ENCODE measurements at regions not wholly inside any gene's neighbourhood (a gene's known extent, or its start where the extent isn't known, plus 50 kb on each side); places are given as distances from the start of the nearest gene placed in this dataset.

DNA sequence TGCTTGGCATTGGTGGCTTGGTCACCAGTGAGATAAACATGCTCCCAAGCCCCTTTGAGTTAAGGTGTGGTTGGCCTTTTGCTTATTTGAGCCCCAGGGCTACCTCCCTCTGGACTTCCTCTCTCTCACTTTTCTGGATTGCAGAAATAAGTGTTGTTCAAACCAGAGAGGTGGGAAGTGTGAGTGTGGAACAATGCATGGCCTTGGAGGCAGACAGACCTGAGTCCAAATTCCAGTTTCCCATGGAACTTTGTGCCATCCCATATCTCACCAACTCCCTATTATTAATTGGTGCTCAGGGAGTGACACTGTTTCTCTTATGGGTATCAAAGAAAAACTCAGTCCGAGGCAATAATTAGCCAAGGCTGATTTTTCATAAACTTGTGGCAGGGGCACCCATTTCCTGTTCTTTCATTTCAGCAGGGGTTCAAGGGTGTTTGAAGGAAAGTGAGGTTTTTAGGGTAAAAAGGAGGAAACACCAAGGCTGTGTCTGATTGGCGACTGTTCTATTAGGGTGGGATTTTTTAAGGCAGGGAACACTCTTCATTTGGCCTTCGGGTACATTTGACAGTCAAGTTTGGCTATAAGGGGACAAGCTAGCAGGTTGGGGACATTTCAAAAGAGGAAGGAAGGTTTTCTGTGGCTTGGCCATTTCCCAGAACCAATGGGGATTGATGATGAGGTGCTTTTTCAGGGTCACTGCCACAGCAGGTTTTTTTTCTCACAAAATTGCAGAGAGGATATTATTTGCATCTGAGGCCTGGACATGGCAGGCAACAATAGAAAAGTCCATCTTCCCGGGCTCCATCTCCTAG lies 148.8 kb upstream of the NPY start:
- TF ChIP-seq CTCF (IDR thresholded peaks at IDR 0.05 in 2 of 3, conservative IDR thresholded peaks at IDR 0.05 in 1 of 3; ENCODE audit: borderline replicate concordance in 1 of 3, insufficient read depth in 1 of 3, low read depth in 2 of 3, low read length in 2 of 3) = no peak
- no peak for TF ChIP-seq EGR1 (IDR thresholded peaks at IDR 0.05; ENCODE audit: low read depth)
- no peak for TF ChIP-seq YY1 (IDR thresholded peaks at IDR 0.05; ENCODE audit: extremely low read depth, insufficient replicate concordance, low read depth, low read length)
- TF ChIP-seq POLR2A (IDR thresholded peaks at IDR 0.05; ENCODE audit: borderline replicate concordance, extremely low read depth, insufficient read depth, insufficient read length) = no peak
- no peak for TF ChIP-seq ELF1 (IDR thresholded peaks at IDR 0.05; ENCODE audit: borderline replicate concordance, low read depth)
- no peak for TF ChIP-seq ATF3 (IDR thresholded peaks at IDR 0.05)
- no peak for TF ChIP-seq MAX (IDR thresholded peaks at IDR 0.05)
- no peak for TF ChIP-seq FOSL1 (IDR thresholded peaks at IDR 0.05; ENCODE audit: low read depth)
- TF ChIP-seq, protein P1, sequence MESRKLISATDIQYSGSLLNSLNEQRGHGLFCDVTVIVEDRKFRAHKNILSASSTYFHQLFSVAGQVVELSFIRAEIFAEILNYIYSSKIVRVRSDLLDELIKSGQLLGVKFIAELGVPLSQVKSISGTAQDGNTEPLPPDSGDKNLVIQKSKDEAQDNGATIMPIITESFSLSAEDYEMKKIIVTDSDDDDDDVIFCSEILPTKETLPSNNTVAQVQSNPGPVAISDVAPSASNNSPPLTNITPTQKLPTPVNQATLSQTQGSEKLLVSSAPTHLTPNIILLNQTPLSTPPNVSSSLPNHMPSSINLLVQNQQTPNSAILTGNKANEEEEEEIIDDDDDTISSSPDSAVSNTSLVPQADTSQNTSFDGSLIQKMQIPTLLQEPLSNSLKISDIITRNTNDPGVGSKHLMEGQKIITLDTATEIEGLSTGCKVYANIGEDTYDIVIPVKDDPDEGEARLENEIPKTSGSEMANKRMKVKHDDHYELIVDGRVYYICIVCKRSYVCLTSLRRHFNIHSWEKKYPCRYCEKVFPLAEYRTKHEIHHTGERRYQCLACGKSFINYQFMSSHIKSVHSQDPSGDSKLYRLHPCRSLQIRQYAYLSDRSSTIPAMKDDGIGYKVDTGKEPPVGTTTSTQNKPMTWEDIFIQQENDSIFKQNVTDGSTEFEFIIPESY (IDR thresholded peaks at IDR 0.05; ENCODE audit: extremely low read depth, insufficient replicate concordance, low read length) = no peak
